GM18498 (cell line): ENCODE measurements at regions not wholly inside any gene's neighbourhood (a gene's known extent, or its start where the extent isn't known, plus 50 kb on each side); places are given as distances from the start of the nearest gene placed in this dataset.
"Not testable (repeated sequence)": the region's sequence is repeated elsewhere in the genome, so short reads cannot be mapped to it uniquely, and the experiment has no call there.

ENCODE experiments used
- ATAC-seq: cut with Tn5 transposase; IDR thresholded peaks from one replicate; pipeline ENCODE4 v1.9.1; 2021; ENCODE audit warnings: mild to moderate bottlenecking, moderate library complexity; ENCODE audit not compliant: unreplicated experiment

- ATAC-seq: no peak
Measured at GRCh38 chr7:12979181-12979580, 291.7 kb downstream of the ARL4A start.

GRCh38 chr7:12982178-12982577 is 294.7 kb downstream of the ARL4A start:
- no peak for ATAC-seq

- ATAC-seq: no peak
Measured at GRCh38 chr7:12984117-12984516, 296.7 kb downstream of the ARL4A start.

- ATAC-seq: no peak
Measured at GRCh38 chr7:12985228-12985627, 297.8 kb downstream of the ARL4A start.

GRCh38 chr7:12985752-12986151 is 298.3 kb downstream of the ARL4A start:
- ATAC-seq: no peak

- ATAC-seq: no peak
Measured at GRCh38 chr7:12987238-12987637, 299.8 kb downstream of the ARL4A start.

GRCh38 chr7:12990440-12990839 is 303.0 kb downstream of the ARL4A start:
- no peak for ATAC-seq

- ATAC-seq: no peak
Measured at GRCh38 chr7:12993025-12993424, 305.6 kb downstream of the ARL4A start.

- ATAC-seq: no peak
Measured at GRCh38 chr7:12995912-12996469, 308.6 kb downstream of the ARL4A start.

GRCh38 chr7:13007331-13007730 is 319.9 kb downstream of the ARL4A start:
- ATAC-seq: no peak

GRCh38 chr7:13009517-13009916 is 322.1 kb downstream of the ARL4A start:
- ATAC-seq: no peak

GRCh38 chr7:13014011-13014410 is 326.6 kb downstream of the ARL4A start:
- no peak for ATAC-seq

GRCh38 chr7:13016036-13016581 is 328.7 kb downstream of the ARL4A start:
- ATAC-seq: no peak

- no peak for ATAC-seq
Measured at GRCh38 chr7:13016592-13017332, 329.3 kb downstream of the ARL4A start.

GRCh38 chr7:13017333-13017857 is 330.0 kb downstream of the ARL4A start:
- no peak for ATAC-seq

GRCh38 chr7:13017881-13018280 is 330.4 kb downstream of the ARL4A start:
- no peak for ATAC-seq

- no peak for ATAC-seq
Measured at GRCh38 chr7:13021566-13022300, 334.3 kb downstream of the ARL4A start.

- ATAC-seq: no peak
Measured at GRCh38 chr7:13024121-13024674, 336.8 kb downstream of the ARL4A start.

GRCh38 chr7:13025043-13025442 is 337.6 kb downstream of the ARL4A start:
- not testable (repeated sequence) for ATAC-seq

GRCh38 chr7:13027321-13027720 is 339.9 kb downstream of the ARL4A start:
- ATAC-seq: no peak
